HG03432 (cell line): ENCODE measurements at regions not wholly inside any gene's neighbourhood (a gene's known extent, or its start where the extent isn't known, plus 50 kb on each side); places are given as distances from the start of the nearest gene placed in this dataset.

Source experiments
- ATAC-seq: cut with Tn5 transposase; IDR thresholded peaks from one replicate; pipeline ENCODE4 v1.9.1; 2021; ENCODE audit warnings: mild to moderate bottlenecking, moderate library complexity; ENCODE audit not compliant: unreplicated experiment

DNA sequence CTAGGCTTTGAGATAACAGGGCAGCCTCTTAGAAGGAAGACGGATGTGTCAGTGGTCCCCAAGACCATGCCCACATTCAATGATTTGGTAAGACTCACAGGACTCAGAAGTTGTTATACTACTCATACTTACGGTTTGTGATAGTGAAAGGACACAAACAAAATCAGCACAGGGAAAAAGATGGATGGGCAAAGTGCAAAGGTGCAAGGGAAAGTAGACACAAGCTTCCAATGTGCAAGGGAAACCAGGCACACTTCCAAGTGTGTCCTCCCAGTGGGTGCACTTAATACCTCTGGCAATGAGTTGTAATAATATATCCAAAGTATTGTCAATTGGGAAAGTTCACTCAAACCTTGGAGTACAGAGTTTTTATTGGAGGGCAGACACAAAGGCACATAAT, 53.8 kb upstream of the VCX start:
- ATAC-seq = no peak

DNA sequence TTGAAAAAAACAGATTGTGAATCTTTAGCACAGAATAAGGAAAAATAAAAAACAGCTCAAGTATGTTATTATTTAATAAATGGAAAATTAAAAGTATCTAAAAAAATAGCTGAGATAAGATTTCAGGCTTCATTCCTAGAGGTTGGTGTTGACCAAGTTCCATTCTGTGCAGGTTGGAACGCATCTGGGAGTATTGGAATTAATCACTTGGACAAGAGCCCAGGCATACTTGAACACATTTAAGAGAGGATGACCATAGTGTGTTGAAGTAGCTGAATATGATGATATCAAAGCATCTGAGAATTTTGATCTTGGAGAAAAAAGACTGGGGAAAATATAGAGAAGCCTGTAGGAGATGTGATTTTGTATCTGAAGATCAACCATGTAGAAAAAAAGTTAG, 54.6 kb upstream of the VCX start:
- no peak for ATAC-seq

DNA sequence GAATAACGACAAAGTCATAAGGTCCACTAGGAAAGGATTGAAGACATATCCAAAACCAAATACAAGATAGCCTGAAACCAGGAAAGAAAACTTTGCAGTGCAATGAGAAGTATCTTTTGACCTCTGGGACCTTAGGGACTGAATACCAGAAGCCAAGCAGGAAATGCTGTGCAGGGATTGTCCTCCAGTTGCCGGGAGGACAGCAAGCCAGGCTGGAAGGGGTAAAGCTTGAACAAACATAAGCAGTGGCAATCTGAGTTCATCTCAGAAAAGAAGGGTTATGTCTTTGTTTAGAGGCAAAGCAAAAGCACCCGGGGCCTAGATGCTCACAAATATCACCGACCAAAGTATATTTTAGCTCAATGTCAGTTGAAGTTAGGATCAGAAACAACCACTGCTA, 55.3 kb upstream of the VCX start:
- no peak for ATAC-seq

DNA sequence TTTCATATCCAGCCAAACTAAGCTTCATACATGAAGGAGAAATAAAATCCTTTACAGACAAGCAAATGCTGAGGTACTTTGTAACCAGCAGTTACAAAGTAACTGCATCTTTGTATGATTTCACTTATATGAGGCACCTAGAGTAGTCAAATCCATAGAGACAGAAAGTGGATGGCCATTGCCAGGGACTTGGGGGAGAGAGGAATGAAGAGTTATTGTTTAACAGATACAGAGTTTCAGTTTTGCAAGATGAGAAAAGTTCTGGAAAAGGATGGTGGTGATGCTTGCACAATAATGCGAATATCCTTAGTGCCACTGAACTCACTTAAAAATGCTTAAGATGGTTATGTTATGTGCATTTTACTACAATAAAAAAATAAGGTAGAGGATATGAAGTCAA, 58.4 kb upstream of the VCX start:
- ATAC-seq = no peak

DNA sequence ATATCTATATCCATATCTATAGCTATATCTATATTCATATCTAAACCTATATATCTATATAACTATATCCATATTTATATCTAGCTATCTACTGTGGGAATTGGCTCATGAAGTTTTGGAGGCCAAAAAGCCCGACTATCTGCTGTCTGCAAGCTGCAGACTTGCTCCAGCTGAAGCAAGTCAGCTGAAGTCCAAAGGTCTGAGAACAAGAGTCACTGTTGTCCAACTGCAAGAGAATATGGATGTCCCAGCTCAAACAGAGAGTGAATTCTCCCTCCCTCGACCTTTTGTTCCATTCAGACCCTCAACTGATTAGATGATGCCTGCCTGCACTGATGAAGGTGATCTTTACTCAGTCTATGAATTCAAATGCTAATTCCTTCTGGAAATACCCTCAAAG, 63.3 kb upstream of the VCX start:
- ATAC-seq = no peak

DNA sequence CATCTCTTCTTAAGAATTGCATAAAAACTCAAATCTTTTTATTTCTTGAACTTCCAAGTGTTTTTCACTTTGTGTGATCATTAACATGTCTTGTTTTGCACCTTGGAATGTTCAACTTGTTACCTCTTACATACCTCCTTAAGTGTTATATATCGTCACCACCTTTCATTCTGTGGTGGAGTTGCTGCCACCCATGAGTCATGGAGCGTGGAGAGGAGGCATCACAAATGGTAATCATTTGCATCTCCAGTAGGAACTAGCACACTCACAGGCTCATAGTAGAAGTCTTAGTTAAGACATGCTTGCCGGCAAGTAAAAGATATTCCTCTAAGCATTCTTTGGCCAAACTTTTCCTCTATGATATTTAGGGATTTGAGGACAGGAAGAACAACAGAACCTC, 67.0 kb upstream of the VCX start:
- ATAC-seq = no peak

DNA sequence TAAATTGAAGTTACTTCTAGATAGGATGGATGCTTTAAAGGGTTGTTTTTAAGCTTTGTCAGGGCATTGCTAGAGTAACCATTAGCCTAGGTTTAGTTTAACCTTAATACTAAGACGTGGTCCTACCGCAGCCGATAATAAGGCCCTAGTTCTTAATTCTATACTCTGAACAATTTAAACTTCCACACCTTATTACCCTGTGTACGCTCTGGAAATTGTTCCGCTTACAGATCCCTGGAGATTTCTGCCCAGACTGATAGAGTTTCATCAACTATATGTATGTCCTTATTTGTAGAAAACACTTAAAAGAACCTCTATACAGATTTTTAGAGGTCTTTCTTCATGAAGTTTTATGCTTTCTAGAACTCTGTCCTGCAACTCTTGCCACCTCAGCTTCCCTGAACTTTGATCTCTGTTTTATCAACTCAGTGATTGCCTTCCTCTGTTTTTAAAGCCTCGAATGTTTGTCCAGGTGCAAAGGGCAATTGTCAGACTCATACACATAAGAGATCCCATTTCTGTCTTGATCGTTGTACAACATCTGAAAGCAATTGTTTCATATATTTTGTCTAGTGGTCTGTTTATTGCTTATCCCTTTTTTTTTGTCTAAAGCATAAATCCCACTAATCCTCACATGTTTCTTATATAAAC, 71.1 kb upstream of the VCX start:
- no peak for ATAC-seq

DNA sequence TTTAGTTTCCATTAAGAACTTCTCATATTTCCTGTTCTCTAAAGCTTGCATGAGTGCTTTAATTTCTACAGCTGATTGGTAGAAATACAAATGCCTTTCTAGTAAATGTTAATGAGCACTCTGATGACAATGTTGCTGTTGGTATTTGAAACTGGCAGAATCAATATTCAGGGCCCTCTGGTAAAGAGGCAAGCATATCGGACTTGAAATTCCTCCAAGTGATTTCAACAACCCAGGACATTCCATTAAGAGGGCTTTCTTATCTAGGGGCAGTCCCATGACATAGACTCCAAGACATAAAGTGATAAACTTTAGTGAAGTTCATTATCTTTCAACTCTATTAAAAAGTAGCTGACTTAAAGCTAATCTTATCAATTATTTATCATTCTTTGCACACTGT, 83.1 kb upstream of the VCX start:
- ATAC-seq = no peak

DNA sequence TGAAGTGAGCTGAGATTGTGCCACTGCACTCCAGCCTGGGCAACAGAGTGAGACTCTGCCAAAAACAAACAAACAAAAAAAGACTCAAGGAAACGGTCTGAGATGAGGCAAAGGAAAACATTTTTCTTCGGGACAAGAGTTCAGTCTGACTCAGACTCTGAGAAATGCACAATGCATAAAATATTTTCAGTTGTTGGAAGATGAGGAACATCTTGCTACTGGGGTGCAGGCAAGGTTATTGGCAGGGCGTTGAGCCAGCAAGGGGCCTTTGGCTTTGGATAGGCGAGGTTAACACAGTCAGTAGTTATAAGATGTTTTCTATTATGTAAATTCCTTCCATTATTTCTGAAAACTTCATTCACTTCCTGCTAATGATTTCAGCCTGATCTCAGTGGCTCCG, 96.1 kb upstream of the VCX start:
- no peak for ATAC-seq

DNA sequence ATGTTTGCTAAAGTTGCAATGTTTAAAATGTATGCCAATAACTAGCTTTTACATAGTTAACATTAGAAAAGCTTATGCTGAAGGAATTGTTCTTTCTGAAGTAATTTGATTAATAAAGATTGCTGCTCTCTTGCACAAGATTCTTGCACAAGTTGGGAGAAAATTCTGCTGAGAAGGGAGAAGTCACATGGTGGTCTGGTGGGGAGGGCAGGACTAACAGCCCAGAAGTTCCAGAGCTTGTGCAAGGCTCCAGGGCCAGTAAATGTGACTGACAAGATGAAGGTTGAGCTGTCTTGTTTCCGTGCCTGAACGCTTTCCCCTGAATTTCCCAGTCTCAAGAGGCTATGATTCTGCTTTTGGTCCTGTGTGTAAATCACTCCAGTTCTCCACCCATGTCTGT, 112.9 kb upstream of the VCX start:
- ATAC-seq = no peak

DNA sequence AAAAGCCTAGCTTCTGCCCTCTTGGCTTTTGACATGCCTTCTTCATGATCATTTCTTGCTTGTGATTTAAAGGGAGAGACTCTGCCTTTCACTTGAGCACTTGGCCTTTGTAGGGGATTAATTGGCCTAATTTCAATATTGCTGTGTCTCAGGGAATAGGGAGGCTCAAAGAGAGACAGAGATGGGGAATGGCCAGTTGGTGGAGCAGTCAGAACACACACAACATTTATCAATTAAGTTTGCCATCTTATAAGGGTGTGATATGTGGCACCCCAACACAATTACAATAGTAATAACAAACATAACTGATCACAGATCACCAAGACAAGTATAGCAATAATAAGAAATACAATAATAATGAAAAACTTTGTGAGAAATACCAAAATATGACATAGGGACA, 122.5 kb upstream of the VCX start:
- no peak for ATAC-seq

DNA sequence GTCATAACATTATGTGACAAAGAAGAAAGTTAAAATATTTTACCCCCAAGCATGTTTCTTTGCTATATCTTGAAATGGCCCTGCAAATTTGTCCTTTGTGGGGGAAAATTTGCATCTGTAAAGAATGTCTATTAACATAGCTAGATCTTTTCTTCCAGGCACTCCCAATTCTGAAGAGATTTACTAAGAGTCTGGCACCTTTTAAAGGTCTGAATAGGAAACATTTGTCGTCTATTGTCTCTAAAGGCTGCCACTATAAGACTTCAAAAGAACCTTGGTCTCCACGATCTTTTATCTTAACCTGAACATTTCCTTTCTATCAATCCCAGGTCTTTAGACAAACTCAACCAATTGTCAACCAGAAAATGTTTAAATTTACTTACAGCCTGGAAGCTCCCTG, 128.6 kb upstream of the VCX start:
- ATAC-seq = no peak

DNA sequence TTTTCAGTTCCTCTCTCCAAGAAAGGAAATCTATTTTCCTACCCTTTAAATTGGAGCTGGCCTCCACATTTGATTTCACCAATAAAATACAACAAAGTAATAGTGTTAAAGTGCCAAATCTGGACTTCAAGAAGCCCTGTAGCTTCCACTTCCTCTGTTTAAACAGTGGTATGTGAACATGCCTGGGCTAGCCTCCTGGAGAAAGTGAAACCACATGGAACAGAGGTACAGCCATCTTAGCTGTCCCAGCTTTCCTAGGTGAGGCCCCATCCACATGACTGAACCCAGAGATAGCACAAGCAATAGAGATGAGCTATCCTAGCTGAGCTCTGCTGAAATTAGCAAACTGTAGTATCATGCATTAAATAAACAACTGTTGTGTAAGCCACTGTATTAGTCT, 131.8 kb upstream of the VCX start:
- ATAC-seq = no peak

DNA sequence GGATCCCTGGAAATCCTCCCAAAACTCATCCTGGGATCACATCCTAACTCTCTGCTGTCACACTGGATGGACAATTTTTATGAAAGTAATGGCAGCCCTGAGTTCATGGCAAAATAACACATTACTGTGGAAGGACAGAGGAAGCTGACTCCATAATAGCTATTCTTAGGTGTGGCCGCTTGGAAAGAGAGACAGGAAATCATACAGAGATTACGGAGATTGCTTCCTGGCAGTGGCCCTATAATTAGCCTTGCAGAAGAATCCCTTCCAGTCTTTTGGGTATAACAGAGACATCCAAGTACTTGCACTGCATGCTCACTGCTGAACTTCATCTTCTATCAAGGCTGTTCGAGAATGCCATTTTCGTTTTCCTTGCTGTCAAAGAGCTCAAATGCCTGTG, 133.1 kb upstream of the VCX start:
- ATAC-seq = no peak

DNA sequence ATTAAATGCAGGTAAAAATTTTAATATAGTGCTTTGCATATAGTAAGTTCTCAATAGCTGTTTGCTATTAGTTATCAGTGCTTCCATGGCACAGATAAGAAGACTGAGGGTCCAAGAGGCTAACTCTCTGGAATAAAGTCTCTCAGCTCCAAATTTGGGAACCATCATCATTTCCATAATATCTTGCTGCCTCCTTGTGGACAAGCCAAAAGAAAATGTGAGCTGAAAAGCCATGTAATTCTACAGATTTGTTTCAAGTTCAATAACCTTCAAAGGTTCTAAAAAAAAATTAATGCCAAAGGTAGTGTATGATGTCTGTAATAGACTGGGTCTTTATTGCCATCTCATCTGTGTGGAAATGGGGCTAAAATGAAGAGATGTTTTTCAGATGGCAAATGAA, 136.9 kb upstream of the VCX start:
- ATAC-seq = no peak

DNA sequence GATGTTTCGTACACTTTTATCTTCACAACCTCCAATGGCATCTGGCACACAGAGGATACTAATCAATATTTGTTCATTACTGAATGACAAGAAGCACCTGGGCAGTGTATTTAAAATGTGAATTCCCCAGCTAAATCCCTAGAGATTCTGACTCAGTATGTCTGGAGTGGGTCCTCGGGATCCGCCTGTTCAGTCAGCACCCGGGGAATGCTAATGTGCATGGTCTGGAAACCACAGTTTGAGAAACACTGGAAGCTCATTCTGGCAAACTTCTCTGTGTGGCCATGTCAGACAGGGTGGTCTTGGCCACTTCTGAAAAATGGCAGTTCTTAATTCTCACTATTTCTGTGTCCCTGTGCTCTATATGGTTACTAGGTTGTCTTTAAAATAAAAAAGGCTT, 138.8 kb upstream of the VCX start:
- no peak for ATAC-seq

DNA sequence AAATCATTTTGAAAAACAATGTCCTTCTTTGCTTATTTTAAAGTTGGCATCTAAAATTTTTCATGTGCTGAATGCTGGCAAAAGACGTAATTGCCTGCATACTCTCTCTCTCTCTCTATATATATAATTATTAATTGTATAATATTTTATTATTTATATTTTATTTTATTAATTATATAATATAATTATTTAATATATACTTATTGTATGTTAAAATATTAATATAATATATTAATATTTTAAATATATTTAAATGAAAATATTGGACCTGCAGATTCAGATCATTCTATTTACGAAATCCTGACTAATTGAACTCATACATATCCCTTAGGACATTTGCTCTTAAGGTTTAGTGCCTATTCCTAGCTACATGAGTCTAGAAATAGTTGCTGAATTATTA, 144.7 kb upstream of the VCX start:
- ATAC-seq = no peak

DNA sequence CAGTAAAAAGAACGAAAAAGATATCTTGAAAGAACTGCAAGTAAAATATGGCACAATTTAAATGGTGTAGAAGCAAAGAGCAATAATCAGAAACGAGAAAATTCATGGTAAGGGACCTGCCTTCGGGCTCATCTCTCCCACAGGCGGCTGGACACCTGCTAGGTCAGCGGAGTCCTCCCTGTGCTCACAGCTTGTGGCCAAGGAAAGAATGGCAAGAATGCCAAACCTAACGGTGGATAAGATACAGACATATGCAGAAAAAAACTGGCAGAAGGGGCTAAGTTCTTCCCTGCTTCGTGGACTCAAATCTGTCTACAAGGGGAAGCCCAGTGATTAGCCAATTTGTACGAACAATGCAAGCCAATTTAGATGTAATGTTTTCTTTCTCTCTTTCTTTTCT, 152.1 kb upstream of the VCX start:
- no peak for ATAC-seq

DNA sequence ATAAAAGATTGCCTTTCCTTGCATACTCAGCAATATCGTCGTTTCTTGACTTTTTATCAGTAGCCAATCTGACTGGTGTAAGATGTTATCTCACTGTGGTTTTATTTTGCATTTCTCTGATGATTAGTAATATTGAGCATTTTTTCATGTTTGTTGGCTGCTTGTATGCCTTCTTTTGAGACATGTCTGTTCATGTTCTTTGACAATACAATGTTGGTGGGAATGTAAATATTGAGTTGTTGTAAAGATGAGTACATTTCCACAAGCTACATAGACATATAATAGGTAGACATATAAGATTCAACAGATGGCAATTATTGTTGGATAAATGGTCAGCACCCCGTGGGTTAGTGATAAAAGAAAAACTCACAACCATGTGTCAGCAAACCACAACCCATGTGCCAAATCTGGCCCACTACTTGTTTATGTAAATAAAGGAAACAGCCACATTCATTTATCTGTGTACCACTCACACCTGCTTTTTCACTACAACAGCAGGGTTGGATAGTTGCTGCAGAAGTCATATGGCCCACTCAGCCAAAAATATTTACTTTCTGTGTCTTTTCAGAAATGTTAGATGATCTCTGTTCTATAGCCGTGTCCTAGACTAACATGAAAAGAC, 153.1 kb upstream of the VCX start:
- no peak for ATAC-seq

DNA sequence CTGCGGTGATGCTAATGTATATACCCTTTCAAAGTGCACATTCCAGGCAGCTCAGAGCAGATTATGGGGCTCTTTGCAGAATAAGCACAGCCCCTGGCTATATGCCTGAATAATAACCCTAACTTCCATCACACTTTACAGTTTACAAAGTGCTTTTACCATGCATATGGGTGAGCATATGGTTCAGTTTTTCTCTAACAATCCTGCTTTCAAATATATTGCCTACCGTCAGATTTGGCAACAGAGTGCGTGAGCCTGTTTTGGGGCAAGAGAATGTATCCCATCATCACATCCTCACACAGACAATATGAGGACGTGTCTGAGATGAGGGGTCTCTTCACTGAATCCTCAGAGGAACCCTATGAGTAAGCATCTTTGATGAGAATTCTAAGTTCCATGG, 162.8 kb upstream of the VCX start:
- ATAC-seq = no peak

DNA sequence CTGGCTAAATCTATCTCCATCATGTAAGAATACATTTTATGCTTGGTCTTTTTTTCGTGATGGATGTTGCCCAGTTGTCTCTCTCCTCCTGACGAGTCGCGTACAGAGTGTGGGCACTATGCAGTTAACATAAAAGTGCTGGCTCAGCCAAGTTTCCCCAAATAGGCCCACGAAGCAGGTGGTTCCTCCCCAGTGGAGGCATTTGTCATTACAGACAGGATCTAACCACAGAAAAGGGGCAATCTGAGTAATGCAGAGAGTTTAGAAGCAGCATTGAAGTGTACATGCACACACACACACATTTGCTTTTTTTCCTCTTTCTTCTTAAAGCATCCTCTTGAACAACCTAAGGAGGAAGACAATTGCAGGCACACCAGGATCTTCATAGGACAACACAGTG, 188.7 kb upstream of the VCX start:
- ATAC-seq = no peak

DNA sequence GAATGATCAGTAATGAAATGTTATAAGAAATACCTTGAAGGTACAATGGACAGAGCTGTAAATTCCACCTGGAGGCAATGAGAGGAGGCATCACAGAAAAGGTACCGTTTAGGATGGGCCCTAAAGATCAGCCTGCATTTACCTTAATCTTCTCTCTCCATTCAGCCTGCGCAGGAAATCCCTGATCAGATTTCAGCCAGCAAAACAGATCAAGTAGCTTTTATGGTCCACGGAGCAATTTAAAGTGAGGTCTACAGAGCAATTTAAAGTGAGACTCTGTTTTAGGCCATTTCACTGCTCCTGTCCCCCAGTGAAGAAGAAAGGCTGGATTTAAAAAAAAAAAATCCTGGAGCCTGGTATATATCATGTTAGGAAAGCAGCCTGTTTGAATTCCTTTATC, 195.1 kb upstream of the VCX start:
- ATAC-seq = no peak

DNA sequence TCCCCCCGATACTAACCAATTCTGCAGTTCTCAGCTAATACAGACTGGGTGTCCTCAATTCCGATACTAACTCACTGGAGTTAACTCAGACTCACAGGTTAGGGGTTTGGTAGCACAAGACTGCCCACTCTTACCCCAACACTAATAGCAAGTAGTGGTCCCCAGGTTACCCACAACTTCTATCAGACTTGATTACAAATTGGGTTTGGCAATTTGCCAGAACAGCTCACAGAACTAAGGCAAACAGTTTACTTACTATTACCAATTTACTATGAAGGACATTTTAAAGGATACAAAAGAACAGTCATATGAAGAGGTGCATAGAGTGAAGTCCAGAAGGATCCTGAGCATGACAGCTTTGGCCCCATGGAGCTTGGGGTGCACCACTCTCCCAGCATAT, 201.8 kb upstream of the VCX start:
- ATAC-seq = no peak
